Hematopoietic multipotent progenitor cell treated with erythropoietin and hydrocortisone succinate and interleukin-3 and kit ligand, for 6 days (in vitro differentiated cells): ENCODE measurements at regions not wholly inside any gene's neighbourhood (a gene's known extent, or its start where the extent isn't known, plus 50 kb on each side); places are given as distances from the start of the nearest gene placed in this dataset.

Experiments
- DNase-seq: peaks from one replicate; pipeline ENCODE4 v3.0.0-alpha.2; 2015

DNA sequence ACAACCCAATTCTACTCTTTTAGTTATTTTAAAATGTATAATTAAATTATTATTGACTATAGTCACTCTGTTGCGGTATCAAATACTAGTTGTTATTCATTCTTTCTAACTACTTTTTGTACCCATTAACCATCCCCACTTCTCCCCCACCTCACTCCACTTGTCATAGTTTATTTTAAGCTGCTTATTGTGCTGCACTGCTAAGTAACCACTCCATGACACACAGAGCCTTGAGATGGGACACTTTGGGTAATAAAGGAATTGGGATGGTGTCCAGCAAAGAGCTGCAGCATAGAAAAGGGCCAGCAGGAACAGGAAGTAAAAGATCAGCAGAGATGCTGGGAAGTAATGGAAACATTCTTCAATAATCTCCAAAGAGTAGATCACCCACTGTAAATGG, 123.0 kb downstream of the RPS29 start:
- DNase-seq, result no peak

DNA sequence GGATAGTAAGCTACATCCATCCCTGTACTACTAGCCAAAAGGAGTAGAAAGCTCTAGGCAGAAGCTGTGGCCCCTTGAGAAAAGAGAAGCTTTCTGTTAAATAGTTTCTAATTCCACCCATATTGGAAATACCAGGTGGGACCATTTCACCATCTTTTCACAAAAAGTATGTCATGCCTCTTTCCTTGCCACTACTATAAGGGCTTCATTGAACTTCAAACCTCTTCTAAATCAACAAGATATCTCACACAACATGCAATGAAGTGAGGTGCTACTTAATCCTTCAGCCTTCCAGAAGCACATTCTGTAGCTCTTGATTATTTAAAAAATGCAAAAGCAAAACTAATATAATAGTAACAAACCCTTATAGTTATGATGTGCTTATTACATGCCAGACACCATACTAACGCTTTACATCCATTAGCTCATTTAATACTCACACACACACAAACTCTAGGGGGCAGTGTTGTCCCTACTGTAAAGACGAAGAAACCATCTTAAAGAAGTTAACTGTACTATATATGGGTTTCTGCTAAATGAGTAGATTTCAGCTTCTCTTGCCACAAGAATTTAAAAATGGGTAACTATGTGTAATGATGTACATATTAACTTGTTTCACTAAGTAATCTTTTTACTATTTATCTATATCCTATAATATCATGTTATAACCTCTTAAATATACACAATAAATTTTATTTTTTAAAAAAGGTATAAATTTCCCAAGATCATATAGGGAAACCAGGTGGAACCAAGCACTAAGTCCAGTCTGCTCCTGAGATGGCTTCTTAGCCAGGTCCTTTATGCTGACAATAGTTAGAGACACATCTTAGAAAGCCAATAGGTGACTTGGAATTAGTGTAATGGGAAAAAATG, 124.4 kb downstream of the RPS29 start:
- DNase-seq, result peak; percentile 95

DNA sequence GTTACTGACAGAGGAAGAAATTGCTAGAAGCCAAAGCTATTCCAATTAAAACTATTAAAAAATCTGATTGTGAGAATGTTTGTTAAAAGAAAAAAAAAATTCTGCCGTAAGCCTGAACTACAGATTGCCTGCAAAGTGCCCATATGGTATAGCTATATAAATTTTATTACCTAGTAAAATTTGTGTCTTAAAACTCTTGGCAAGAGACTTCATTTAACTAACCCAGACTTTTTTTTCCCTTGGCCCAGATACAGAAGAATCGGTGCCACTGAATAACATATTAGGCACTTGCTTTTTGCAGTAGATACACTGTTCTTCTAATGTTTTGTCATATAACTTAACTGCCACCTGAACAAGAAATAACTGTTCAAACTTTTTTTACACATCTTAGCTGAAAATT, 125.5 kb downstream of the RPS29 start:
- no peak for DNase-seq

DNA sequence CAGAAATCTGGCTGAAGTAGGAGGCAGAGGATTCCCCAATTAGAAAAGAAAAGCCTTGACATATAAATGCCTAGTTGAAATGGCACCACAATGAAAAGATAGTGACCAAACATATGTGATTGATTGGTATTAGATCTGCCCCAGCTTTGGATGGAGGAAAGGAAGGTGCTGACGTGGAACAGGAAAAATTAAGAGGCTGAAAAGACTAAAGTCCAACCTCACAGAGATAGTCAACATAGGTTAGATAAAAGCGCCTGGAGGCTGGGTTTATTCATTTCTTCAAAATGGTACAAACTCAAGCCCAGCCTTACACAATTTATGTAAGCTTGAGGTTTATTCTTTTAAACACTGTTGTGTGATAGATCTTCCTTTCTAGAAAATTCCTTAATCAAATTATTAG, 129.6 kb downstream of the RPS29 start:
- DNase-seq, result no peak

DNA sequence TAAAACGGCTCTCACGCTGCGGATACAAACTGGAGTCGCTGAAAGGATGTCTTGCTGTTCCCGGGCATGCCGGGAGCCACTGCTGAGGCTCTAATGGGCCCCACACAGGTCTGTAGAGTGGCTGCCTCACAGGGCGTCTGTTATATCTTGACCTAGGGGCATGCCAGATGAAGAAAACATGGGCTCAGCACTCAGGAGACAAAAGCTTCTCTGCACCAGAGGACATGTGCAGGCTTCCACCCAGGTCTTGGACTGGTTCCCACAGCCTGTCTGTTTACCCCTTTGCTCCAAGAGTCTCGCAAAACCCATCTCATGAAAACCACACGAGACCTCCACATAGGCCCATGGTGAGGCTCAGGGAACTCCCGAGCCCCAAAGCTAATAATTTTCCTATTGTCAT, 134.2 kb downstream of the RPS29 start:
- DNase-seq, result no peak

DNA sequence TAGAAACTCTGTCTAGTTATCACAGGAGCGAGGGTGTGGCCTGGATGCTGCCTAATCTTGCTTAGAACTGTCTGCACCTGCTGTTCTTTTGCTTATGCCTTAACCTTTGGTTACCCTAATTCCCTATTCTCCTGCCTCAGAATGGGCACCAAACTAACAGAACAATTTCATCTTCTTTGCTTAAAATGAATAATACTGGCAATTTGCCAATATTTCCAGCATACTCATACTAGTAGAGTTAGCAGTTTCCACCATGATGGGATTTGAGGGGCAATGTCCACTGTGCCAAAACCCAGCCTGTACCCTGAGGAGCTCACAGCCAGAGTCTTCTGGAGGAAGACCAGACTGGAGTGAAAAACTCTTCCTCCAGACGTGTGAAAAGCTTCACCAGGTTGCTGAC, 136.4 kb downstream of the RPS29 start:
- no peak for DNase-seq

DNA sequence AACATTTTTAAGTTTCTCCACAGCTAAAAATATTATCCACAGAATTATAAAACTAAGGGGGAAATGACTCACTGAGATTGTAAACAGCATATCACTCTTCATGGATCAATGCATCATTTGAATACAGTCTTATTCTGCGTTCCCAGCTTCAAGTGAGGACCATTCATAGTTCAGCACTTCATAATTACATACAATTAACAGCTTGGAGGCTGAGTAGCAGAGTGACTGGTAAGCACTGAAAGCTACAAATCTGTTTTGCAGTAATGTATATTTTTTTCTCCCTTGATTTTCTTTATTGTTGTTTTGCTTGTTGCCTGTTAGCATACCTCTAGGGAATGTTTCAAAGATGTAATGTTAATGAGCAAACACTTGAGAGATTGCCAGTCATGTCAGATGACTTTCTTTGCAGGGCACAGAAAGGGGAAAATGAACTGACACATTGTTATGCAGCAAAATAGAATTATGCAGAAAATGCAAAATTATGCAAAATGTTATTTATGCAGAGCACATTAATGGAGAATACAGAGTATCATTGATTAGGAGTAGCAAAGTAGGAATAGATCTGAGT, 138.6 kb downstream of the RPS29 start:
- DNase-seq, result no peak

DNA sequence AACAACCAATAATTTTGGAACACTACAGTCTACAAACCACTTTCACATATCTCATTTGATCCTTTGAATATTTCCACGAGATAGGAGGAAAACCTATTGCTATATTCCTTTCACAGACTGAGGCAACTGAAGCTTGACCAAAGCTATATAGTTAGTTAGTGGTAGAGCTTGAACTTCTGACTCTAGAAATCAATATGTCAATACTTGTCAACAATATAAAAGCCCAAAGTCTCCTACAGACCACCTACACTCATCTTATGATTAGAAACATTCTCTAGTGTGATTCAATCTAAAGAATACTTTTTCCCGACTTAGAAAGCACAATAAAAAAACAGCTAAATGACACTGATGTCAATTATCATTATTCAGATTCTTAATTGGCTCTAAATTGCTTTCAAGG, 139.4 kb downstream of the RPS29 start:
- DNase-seq, result no peak

DNA sequence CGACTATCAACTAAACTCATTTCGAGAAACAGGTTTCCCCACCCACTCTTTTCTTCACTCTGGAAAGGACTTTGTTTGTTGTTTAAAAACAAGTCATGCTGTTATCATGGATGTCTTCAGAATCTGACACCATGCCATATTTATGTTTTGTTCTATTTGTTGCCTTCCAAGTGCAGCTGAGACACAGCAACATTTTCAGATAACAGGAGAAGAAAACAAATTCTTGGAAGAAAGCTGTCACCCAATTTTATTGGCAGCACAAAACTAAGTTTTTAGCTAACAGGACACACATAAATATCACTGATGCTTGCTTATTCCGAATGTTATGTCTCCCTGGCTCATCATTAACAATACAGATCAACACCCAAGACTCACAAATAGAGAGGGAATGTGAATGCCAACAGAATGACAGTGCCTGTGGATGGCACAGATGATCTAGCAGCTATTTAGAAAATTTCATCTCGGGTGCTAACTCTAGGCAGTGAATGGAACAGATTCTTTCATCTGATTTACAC, 147.9 kb downstream of the RPS29 start:
- DNase-seq, result no peak

DNA sequence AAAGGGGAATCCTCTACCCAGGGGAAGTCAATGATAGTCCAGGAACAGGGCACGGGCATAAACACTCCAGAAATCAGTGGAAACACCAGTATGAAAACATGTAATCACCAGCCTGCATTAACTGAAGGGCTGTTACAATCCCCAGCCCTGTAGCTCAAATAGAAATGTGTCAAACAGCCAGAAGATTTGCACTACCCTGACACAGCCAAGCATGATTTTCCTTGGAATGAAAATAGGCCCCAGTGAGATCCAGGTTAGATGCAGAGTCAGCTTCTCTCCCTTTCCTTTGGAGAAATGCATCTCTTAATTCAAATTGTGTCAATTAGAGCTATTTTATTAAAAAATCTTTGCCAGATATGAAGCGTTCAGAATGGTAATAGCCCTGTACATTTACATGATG, 158.1 kb downstream of the RPS29 start:
- DNase-seq, result no peak

DNA sequence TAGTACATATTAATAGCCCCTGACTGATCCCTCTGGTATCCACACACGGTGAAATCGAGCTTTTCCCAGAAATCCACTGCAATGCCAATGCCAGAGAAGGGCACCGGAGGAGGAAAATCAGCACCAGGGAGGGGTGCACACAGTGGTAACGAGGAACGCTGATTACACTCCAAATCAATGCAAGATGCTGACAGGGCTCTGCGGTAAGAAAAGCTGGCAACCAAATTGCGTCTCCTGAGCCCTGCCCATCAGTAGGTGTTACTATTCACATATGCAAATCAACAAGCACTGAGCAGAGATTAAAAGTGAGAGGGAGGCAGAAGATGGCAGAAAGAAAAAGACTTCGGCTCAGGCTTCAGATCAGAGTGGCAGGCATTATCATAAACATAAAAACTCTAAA, 159.1 kb downstream of the RPS29 start:
- no peak for DNase-seq

DNA sequence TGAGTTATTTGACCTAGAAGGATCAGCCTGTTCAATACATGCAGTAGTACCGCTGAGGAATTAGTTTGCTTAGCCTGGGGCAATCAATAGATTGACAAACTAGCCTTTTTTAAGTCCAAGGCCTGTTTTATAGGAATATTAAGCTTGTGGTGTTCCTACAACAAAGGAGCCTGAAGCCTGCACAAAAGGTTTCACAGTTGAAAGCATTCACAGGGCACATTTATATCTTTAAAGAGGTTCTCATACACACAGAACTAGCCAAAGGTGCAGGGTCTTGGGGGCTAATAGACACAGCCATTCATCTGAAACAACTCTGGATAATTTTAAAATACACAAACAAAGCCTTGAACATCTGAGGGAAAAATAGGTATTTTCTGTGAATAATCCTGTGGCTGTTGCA, 160.3 kb downstream of the RPS29 start:
- DNase-seq, result no peak

DNA sequence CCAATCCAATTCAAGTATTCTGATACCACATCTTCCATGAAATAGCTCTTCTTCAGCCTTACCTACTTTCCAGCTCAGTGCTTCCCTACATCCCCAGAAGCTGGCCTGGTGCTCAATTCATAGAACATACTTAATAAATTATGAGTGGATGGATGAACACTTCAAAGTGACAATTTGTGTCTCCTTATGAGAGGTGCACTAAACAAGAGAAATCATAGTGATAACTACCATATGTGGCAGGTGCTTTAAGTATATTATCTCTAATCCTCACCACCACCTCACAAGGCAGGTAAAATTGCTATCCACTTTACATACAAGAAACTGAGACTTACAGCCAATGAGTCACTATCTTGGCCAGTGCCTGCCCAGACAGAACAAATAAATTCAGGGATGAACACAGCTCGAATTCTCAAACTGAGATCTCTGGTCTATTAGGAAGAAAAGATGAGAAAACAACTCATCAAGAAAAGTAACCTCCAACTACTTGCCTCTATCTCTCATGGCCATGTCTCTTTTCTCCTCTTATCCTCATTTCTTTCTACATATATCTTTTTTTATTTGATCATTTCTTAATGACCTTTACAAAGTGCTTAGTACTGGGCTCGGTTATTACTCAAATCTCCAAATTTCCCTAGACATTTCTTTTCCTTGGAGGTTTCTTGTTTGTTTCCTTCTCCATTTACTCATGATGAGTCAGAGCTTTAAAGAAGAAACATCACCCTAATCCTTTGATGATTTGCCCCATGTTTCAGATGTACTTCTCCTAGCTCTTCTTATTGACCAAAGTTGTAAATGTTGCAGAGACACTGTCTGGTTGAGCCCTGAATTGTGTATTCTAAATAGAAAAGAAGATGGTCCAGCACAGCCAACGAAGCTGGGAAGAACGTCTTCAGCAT, 161.5 kb downstream of the RPS29 start:
- no peak for DNase-seq

DNA sequence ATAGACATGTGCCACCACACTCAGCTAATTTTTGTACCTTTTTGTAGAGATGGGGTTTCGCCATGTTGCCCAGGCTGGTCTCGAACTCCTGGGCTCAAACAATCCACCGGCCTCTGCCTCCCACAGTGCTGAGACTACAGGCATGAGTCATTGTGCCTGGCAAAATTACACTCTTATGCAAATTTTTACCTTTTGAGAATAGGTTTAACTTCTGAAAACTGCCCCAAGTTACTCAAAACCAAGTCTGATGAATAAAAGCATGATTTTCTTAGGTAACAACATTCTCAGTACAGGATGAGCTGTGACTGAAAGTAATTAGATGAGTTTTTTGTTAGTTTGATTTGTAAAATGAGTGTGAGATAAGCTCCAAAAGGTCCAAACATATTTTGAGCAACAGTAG, 166.0 kb downstream of the RPS29 start:
- DNase-seq, result no peak

DNA sequence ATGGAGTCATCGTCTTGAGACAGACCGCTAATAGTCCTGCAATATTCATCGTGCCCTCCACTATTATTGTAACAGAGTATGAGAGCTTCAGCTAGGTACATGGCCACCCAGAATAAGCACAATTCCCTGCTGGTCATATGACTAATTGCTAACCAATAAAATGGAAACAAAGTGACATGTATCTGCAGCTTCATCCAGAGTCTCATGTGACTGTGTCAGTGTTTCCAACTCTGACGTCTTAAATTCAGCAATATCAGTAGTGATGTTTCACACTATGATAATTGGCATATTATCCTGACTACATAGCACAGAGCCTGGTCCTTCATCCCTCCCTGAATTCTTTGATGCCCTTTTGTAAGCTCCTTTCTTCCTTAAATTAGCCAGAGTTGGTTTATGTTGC, 167.4 kb downstream of the RPS29 start:
- no peak for DNase-seq

DNA sequence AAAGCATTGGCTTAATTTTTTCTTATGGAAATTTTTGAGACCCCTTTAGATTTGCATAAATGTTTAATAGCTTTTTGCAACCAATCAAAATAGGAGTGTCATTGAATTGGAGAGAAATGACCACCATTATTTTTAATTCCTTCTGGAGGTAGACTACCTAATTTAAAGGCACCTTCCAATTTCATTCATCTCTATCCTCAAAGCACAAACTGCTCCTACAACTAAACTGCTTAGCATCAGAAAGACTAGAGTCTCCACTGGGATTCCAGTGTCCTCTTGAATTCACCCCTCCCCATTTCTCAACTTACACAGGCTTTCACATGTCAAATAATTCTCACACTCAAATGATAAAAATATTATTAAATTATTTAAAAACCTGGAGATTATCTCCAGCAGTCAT, 168.4 kb downstream of the RPS29 start:
- no peak for DNase-seq

DNA sequence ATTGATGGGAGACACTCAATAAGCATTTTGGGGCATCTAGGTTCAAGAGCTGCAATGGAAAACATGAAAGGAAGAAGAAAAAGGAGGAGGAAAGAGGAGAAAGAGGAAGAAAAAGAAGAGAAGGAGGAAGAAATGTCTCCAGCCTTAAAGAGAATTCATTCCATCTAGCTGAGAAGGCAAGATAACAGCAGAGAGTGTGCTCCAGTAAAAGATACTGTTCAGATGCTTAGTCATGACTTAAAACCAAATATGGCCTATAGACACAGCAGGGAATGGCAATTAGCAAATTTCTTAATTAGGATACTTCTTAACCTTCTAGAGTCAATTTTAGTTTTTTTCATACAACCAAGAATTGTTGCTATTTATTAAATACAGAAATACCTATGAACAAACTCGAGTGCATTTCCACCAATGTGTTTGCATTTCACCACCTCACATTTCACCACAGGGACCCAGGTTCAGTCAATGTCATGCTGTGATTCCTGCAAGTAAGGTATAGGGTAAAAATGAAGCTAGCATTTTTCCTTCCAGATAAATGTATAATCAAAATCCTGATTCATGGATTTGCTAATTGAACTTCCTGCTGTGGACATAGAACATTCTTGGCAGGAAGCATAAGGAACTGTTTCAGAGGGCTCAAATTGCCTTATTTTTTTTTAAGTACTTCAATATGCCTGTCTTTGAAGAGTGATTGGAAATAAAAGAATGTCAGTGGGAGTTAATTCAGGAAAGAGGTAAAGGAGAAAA, 177.8 kb downstream of the RPS29 start:
- no peak for DNase-seq

DNA sequence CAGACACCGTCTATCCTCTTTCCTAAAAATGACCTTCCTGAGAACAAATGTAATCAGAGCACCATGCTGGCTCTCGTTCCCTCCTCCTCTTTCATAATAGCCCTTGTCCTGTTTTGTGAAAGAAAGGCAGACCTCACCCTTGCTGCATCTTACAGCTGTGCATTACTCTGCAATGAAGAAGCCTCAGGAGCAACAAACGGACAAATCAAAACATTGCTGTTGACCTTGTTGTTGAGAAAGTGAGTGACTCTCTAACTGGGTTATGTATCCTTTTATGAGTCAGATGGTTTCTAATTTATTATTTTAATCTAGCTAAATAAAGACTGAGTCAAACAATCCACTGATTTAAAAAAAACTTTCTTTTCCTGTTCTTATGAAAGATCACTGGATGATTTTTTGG, 180.9 kb downstream of the RPS29 start:
- no peak for DNase-seq

DNA sequence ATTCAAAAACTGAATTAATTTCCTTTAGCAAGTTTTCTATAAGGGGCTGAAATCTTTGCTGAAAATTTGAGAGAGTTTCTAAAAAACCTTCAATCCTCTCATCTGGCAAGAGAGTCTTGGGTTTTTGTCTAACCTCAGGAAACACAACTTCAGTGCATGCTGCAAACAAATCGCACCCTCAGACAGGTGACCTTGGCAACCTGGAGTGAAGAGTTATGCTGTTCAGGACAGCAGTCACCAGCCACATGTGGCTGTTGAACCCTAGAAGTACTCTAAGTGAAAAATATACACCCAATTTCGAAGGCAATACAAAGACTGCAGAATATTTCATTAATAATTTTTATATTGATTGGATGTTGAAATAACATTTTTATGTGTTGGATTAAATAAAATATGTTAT, 184.8 kb downstream of the RPS29 start:
- no peak for DNase-seq

DNA sequence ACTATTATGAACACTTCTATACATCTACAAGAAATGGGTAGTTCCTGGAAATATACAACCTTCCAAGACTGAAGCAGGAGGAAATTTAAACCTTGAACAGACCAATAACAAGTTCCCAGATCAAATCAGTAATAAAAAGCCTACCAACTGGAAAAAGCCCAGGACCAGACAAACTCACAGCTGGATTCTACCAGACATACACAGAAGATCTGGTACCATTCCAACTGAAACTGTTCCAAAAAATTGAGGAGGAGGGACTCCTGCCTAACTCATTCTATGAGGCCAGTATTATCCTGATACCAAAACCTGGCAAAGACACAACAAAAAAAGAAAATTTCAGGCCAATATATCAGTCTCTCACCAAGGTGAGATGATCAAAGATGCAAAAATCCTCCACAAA, 189.4 kb downstream of the RPS29 start:
- DNase-seq, result no peak

DNA sequence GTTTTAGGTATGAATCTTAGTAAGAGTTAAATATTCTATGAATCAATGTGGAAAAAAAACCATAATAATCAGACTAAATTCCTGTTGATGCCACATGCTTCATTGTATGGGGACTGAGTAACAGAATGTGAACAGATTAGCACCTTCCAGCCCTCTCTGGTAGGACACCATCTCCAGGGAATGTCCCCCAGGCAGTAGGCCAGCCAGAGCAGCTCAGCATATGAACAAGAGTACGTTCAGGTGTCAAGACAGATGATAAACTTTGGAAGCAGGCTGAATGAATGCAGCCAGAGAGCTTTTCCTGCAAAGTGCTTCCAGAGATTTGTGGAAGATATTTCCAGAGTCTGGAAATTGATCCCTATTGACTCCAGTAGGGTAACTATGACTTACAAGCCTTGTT, 204.4 kb downstream of the RPS29 start:
- DNase-seq, result no peak

DNA sequence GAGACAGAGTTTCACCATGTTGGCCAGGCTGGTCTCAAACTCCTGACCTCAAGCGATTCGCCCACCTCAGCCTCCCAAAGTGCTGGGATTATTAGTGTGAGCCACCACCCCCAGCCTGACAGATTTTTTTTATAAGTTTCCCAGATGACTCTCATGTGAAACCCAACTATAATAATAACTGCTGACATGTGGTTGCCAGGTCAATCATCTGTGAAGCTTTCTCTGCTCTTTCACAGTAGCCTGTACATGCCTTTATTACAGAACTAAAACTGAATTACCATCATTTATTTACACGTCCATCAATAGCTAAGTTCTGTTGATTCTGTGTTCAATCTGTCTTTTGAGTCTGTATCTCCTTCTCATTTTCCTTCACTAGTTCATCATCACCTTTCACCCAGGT, 218.5 kb downstream of the RPS29 start:
- DNase-seq, result no peak

DNA sequence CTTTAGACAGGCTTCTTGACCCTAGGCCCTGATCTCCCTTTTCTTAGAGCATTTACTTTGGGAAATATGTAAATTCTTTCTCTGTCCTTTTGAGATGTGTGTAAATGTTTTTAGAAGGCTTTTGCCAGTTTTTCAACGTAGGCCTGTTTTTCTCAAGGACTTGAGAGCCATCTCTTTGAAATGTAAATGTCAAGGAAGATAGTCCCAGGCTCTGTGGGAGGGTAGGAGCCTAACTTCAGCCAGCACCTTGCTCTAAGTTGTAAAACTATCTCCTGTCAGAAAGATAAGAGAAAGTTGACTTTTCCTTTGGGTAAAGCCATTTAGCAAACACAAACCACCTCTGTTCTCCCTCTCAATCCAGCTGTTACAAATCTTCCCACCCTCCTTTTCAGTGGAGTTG, 219.8 kb downstream of the RPS29 start:
- no peak for DNase-seq
